ENCODE measurements at regions not wholly inside any gene's neighbourhood (a gene's known extent, or its start where the extent isn't known, plus 50 kb on each side); places are given as distances from the start of the nearest gene placed in this dataset.

- no peak for TF ChIP-seq CTCF (IDR thresholded peaks at IDR 0.05; ENCODE audit: control extremely low read depth, extremely low read depth)
- no peak overlapping the region for H3K4me3 ChIP-seq
- no peaks in the 10 kb centered on the region for H3K36me3 ChIP-seq (ENCODE audit: control insufficient read depth in 4 of 4, insufficient read depth in 4 of 4, low read length in 4 of 4)
- ATAC-seq (ENCODE audit: insufficient read depth, low FRiP score) (no peak), DNase-seq (peak in 1 of 3 donors; percentile 8)
- 77 to 85% methylated on average over 6 of the region's 6 CpGs for WGBS, 2 donors
- no peaks in the 10 kb centered on the region for H3K9me3 ChIP-seq (ENCODE audit: control insufficient read depth in 4 of 4, insufficient read depth in 3 of 4, low read length in 3 of 4)
- H3K27me3 ChIP-seq (ENCODE audit: control insufficient read depth in 3 of 3, insufficient read depth in 3 of 3, low read length in 2 of 3) = no peaks in the 10 kb centered on the region
- H3K27ac ChIP-seq (ENCODE audit: low read depth in 1 of 2, low read length in 1 of 2) = peak overlapping the region in 1 of 2 donors; percentile 11
- peaks cover 0 to 47% (median 21%) of the 10 kb centered on the region in 5 donors for H3K4me1 ChIP-seq (ENCODE audit: control insufficient read depth in 5 of 5, insufficient read depth in 5 of 5, low read length in 5 of 5)
- no peak overlapping the region for H3K9ac ChIP-seq (ENCODE audit: insufficient read depth in 1 of 2, low read length in 2 of 2)
Measured at GRCh38 chr9:89659891-89660685, 55.3 kb downstream of the GADD45G start.

GRCh38 chr9:89661391-89661949, 56.7 kb downstream of the GADD45G start:
- ATAC-seq (ENCODE audit: insufficient read depth, low FRiP score) = peak; percentile 42
- Histone ChIP-seq H3K27ac (ENCODE audit: low read depth in 1 of 2, low read length in 1 of 2) (peak overlapping the region; percentile 34 to 90), H3K27me3 (ENCODE audit: control insufficient read depth in 3 of 3, insufficient read depth in 3 of 3, low read length in 2 of 3) (no peaks in the 10 kb centered on the region), H3K36me3 (ENCODE audit: control insufficient read depth in 4 of 4, insufficient read depth in 4 of 4, low read length in 4 of 4) (no peaks in the 10 kb centered on the region), H3K4me3 (no peak overlapping the region), H3K4me1 (ENCODE audit: control insufficient read depth in 5 of 5, insufficient read depth in 5 of 5, low read length in 5 of 5) (peaks cover 0 to 36% (median 11%) of the 10 kb centered on the region in 5 donors), H3K9me3 (ENCODE audit: control insufficient read depth in 4 of 4, insufficient read depth in 3 of 4, low read length in 3 of 4) (no peaks in the 10 kb centered on the region), H3K9ac (ENCODE audit: insufficient read depth in 1 of 2, low read length in 2 of 2) (no peak overlapping the region)
- DNase-seq = no peak
- WGBS, 2 donors = 25 to 39% methylated on average over 13 of the region's 13 CpGs
- no peak for TF ChIP-seq CTCF (IDR thresholded peaks at IDR 0.05; ENCODE audit: control extremely low read depth, extremely low read depth)

GRCh38 chr9:89661956-89662717, 57.3 kb downstream of the GADD45G start:
- peaks cover 0 to 36% (median 11%) of the 10 kb centered on the region in 5 donors for H3K4me1 ChIP-seq (ENCODE audit: control insufficient read depth in 5 of 5, insufficient read depth in 5 of 5, low read length in 5 of 5)
- WGBS, 2 donors = 31 to 40% methylated on average over 21 of the region's 21 CpGs
- H3K9ac ChIP-seq (ENCODE audit: insufficient read depth in 1 of 2, low read length in 2 of 2) = no peak overlapping the region
- peak overlapping the region; percentile 58 to 90 for H3K27ac ChIP-seq (ENCODE audit: low read depth in 1 of 2, low read length in 1 of 2)
- no peaks in the 10 kb centered on the region for H3K27me3 ChIP-seq (ENCODE audit: control insufficient read depth in 3 of 3, insufficient read depth in 3 of 3, low read length in 2 of 3)
- no peaks in the 10 kb centered on the region for H3K36me3 ChIP-seq (ENCODE audit: control insufficient read depth in 4 of 4, insufficient read depth in 4 of 4, low read length in 4 of 4)
- DNase-seq (peak; percentile 98 to 99 (median 98)), ATAC-seq (ENCODE audit: insufficient read depth, low FRiP score) (peak; percentile 85)
- no peak for TF ChIP-seq CTCF (IDR thresholded peaks at IDR 0.05; ENCODE audit: control extremely low read depth, extremely low read depth)
- H3K9me3 ChIP-seq (ENCODE audit: control insufficient read depth in 4 of 4, insufficient read depth in 3 of 4, low read length in 3 of 4) = no peaks in the 10 kb centered on the region
- H3K4me3 ChIP-seq = no peak overlapping the region
